HepG2 (cell line): ENCODE measurements at regions not wholly inside any gene's neighbourhood (a gene's known extent, or its start where the extent isn't known, plus 50 kb on each side); places are given as distances from the start of the nearest gene placed in this dataset.

Experiments
- ARID2 ChIP-seq: sonication (generic); formaldehyde crosslinking; IDR thresholded peaks from 2 replicates; pipeline ENCODE4 v1.8.1; 2022; ENCODE audit warnings: mild to moderate bottlenecking, missing genetic modification reagents, borderline replicate concordance
- FOSL2 ChIP-seq: sonication (generic); formaldehyde crosslinking; IDR thresholded peaks from 2 replicates; pipeline ENCODE4 v1.4.0; 2020; ENCODE audit warnings: missing genetic modification reagents
- HOXA3 ChIP-seq: sonication (generic); formaldehyde crosslinking; IDR thresholded peaks from 2 replicates; pipeline ENCODE4 v1.5.0; 2020; ENCODE audit warnings: missing genetic modification reagents
- MIXL1 ChIP-seq: IDR thresholded peaks from 2 replicates; pipeline ENCODE4 v1.6.1; 2016
- PAX8 ChIP-seq: sonication (generic); formaldehyde crosslinking; IDR thresholded peaks from 2 replicates; pipeline ENCODE4 v1.8.0; 2022; ENCODE audit warnings: mild to moderate bottlenecking, missing genetic modification reagents, borderline replicate concordance
- RBFOX2 ChIP-seq: fragments of 200-400 bp; formaldehyde crosslinking; IDR thresholded peaks from 2 replicates; pipeline ENCODE4 v1.6.1; 2017; ENCODE audit warnings: low read depth, mild to moderate bottlenecking, low read length
- REL ChIP-seq: sonication (generic); formaldehyde crosslinking; conservative IDR thresholded peaks from 2 replicates; pipeline ENCODE4 v1.8.0; 2022; ENCODE audit warnings: mild to moderate bottlenecking, missing genetic modification reagents, moderate library complexity
- SMC3 ChIP-seq: IDR thresholded peaks from 2 replicates; pipeline ENCODE4 v1.6.1; 2011; ENCODE audit warnings: low read length, improper control_type of control experiment
- STAG1 ChIP-seq: sonication (generic); formaldehyde crosslinking; IDR thresholded peaks from 2 replicates; pipeline ENCODE4 v1.4.0; 2020; ENCODE audit warnings: missing genetic modification reagents
- ZEB1 ChIP-seq: IDR thresholded peaks from 2 replicates; pipeline ENCODE4 v1.6.1; 2012; ENCODE audit warnings: mild to moderate bottlenecking, low read depth, inconsistent platforms; ENCODE audit not compliant: insufficient replicate concordance
- ZNF136 ChIP-seq: sonication (generic); formaldehyde crosslinking; IDR thresholded peaks from 2 replicates; pipeline ENCODE4 v1.8.1; 2022; ENCODE audit warnings: low read depth, mild to moderate bottlenecking, moderate library complexity, missing genetic modification reagents
- ZNF441 ChIP-seq: sonication (generic); formaldehyde crosslinking; IDR thresholded peaks from 2 replicates; pipeline ENCODE4 v1.7.0; 2021; ENCODE audit warnings: missing genetic modification reagents, borderline replicate concordance
- ZNF614 ChIP-seq: IDR thresholded peaks from 2 replicates; pipeline ENCODE4 v1.6.1; 2018; ENCODE audit warnings: missing biosample characterization, missing genetic modification reagents, inconsistent platforms, borderline replicate concordance
- ZNF616 ChIP-seq: sonication (generic); formaldehyde crosslinking; IDR thresholded peaks from 2 replicates; pipeline ENCODE4 v1.5.0; 2020; ENCODE audit warnings: low read depth, mild to moderate bottlenecking, missing genetic modification reagents
- ZNF713 ChIP-seq: sonication (generic); formaldehyde crosslinking; IDR thresholded peaks from 2 replicates; pipeline ENCODE4 v1.4.0; 2020; ENCODE audit warnings: mild to moderate bottlenecking, missing genetic modification reagents
- ZNF766 ChIP-seq: sonication (generic); formaldehyde crosslinking; IDR thresholded peaks from 2 replicates; pipeline ENCODE4 v1.5.0; 2020; ENCODE audit warnings: missing genetic modification reagents, borderline replicate concordance
- TF ChIP-seq, protein P1 (sequence below): sonication (generic); formaldehyde crosslinking; IDR thresholded peaks from 2 replicates; pipeline ENCODE4 v1.4.0; 2020; ENCODE audit warnings: missing genetic modification reagents; ENCODE audit errors: not compliant biosample characterization
- TF ChIP-seq, protein P2 (sequence below): sonication (generic); formaldehyde crosslinking; IDR thresholded peaks from 2 replicates; pipeline ENCODE4 v1.4.0; 2020; ENCODE audit warnings: mild to moderate bottlenecking, missing genetic modification reagents
- TF ChIP-seq, protein P3 (sequence below): sonication (generic); formaldehyde crosslinking; IDR thresholded peaks from 2 replicates; pipeline ENCODE4 v1.5.0; 2020; ENCODE audit warnings: mild to moderate bottlenecking, missing genetic modification reagents
- TF ChIP-seq, protein P4 (sequence below): sonication (generic); formaldehyde crosslinking; IDR thresholded peaks from 2 replicates; pipeline ENCODE4 v1.4.0; 2020; ENCODE audit warnings: missing genetic modification reagents, borderline replicate concordance
- TF ChIP-seq, protein P5 (sequence below): sonication (generic); formaldehyde crosslinking; IDR thresholded peaks from 2 replicates; pipeline ENCODE4 v1.4.0; 2020; ENCODE audit warnings: missing genetic modification reagents, mild to moderate bottlenecking, borderline replicate concordance

DNA sequence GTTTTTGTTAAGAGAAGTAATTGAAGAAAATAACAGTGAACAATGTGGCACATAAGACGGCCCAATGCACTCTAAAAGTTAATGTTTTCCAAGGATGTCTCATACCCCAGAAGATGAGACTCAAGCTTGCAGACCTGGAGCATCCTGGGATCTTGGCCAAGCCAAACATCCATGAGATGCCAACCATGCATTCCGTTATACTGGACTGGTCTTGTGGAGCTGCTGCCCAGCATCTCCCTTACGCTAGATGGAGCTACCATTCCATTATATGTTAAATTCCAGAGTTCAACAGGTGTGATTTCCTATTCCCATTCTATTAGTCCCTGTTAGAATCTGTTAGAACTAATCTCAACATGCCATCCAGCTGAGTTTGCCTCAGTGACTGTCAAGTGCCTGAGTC is 181.8 kb downstream of the PDCD6IP start (continued):
- TF ChIP-seq ZNF441 (CRISPR knock-in tag) (no peak), ZEB1 (no peak), ZNF713 (no peak), ZNF614 (CRISPR knock-in tag) (no peak), ZNF136 (CRISPR knock-in tag) (no peak), STAG1 (CRISPR knock-in tag) (peak; percentile 95), MIXL1 (CRISPR knock-in tag) (no peak), PAX8 (CRISPR knock-in tag) (no peak), RBFOX2 (no peak), ZNF766 (no peak), ZNF616 (CRISPR knock-in tag) (no peak), SMC3 (peak; percentile 93), HOXA3 (CRISPR knock-in tag) (no peak), FOSL2 (CRISPR knock-in tag) (peak; percentile 18; the same call in 1 of the 2 replicates), ARID2 (CRISPR knock-in tag) (no peak), REL (CRISPR knock-in tag) (no peak)
- TF ChIP-seq, protein P1, sequence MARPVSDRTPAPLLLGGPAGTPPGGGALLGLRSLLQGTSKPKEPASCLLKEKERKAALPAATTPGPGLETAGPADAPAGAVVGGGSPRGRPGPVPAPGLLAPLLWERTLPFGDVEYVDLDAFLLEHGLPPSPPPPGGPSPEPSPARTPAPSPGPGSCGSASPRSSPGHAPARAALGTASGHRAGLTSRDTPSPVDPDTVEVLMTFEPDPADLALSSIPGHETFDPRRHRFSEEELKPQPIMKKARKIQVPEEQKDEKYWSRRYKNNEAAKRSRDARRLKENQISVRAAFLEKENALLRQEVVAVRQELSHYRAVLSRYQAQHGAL (CRISPR knock-in tag): no peak
- TF ChIP-seq, protein P2, sequence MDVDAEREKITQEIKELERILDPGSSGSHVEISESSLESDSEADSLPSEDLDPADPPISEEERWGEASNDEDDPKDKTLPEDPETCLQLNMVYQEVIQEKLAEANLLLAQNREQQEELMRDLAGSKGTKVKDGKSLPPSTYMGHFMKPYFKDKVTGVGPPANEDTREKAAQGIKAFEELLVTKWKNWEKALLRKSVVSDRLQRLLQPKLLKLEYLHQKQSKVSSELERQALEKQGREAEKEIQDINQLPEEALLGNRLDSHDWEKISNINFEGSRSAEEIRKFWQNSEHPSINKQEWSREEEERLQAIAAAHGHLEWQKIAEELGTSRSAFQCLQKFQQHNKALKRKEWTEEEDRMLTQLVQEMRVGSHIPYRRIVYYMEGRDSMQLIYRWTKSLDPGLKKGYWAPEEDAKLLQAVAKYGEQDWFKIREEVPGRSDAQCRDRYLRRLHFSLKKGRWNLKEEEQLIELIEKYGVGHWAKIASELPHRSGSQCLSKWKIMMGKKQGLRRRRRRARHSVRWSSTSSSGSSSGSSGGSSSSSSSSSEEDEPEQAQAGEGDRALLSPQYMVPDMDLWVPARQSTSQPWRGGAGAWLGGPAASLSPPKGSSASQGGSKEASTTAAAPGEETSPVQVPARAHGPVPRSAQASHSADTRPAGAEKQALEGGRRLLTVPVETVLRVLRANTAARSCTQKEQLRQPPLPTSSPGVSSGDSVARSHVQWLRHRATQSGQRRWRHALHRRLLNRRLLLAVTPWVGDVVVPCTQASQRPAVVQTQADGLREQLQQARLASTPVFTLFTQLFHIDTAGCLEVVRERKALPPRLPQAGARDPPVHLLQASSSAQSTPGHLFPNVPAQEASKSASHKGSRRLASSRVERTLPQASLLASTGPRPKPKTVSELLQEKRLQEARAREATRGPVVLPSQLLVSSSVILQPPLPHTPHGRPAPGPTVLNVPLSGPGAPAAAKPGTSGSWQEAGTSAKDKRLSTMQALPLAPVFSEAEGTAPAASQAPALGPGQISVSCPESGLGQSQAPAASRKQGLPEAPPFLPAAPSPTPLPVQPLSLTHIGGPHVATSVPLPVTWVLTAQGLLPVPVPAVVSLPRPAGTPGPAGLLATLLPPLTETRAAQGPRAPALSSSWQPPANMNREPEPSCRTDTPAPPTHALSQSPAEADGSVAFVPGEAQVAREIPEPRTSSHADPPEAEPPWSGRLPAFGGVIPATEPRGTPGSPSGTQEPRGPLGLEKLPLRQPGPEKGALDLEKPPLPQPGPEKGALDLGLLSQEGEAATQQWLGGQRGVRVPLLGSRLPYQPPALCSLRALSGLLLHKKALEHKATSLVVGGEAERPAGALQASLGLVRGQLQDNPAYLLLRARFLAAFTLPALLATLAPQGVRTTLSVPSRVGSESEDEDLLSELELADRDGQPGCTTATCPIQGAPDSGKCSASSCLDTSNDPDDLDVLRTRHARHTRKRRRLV (CRISPR knock-in tag): no peak
- TF ChIP-seq, protein P3, sequence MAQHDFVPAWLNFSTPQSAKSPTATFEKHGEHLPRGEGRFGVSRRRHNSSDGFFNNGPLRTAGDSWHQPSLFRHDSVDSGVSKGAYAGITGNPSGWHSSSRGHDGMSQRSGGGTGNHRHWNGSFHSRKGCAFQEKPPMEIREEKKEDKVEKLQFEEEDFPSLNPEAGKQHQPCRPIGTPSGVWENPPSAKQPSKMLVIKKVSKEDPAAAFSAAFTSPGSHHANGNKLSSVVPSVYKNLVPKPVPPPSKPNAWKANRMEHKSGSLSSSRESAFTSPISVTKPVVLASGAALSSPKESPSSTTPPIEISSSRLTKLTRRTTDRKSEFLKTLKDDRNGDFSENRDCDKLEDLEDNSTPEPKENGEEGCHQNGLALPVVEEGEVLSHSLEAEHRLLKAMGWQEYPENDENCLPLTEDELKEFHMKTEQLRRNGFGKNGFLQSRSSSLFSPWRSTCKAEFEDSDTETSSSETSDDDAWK (CRISPR knock-in tag): no peak
- TF ChIP-seq, protein P4, sequence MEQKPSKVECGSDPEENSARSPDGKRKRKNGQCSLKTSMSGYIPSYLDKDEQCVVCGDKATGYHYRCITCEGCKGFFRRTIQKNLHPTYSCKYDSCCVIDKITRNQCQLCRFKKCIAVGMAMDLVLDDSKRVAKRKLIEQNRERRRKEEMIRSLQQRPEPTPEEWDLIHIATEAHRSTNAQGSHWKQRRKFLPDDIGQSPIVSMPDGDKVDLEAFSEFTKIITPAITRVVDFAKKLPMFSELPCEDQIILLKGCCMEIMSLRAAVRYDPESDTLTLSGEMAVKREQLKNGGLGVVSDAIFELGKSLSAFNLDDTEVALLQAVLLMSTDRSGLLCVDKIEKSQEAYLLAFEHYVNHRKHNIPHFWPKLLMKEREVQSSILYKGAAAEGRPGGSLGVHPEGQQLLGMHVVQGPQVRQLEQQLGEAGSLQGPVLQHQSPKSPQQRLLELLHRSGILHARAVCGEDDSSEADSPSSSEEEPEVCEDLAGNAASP (CRISPR knock-in tag): no peak
- TF ChIP-seq, protein P5, sequence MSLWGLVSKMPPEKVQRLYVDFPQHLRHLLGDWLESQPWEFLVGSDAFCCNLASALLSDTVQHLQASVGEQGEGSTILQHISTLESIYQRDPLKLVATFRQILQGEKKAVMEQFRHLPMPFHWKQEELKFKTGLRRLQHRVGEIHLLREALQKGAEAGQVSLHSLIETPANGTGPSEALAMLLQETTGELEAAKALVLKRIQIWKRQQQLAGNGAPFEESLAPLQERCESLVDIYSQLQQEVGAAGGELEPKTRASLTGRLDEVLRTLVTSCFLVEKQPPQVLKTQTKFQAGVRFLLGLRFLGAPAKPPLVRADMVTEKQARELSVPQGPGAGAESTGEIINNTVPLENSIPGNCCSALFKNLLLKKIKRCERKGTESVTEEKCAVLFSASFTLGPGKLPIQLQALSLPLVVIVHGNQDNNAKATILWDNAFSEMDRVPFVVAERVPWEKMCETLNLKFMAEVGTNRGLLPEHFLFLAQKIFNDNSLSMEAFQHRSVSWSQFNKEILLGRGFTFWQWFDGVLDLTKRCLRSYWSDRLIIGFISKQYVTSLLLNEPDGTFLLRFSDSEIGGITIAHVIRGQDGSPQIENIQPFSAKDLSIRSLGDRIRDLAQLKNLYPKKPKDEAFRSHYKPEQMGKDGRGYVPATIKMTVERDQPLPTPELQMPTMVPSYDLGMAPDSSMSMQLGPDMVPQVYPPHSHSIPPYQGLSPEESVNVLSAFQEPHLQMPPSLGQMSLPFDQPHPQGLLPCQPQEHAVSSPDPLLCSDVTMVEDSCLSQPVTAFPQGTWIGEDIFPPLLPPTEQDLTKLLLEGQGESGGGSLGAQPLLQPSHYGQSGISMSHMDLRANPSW (CRISPR knock-in tag): no peak
